Adrenal gland (tissue), 5 donors: ENCODE measurements at regions not wholly inside any gene's neighbourhood (a gene's known extent, or its start where the extent isn't known, plus 50 kb on each side); places are given as distances from the start of the nearest gene placed in this dataset.

Source experiments
- CTCF ChIP-seq, 6 experiments: fragments of 450-650 bp in 4 of 6; fragments of 200-600 bp in 2 of 6; sonication (generic) in 1 of 6; IDR thresholded peaks; 1 replicate in 5 of 6; 2 replicates in 1 of 6; pipeline versions ENCODE4 v1.5.1 to v1.8.0; 2016 to 2021; ENCODE audit warnings: antibody characterized with exemption in 6 of 6, mild to moderate bottlenecking in 2 of 6, moderate library complexity in 1 of 6
- POLR2A ChIP-seq, 2 donors: fragments of 450-650 bp; IDR thresholded peaks; one replicate each; pipeline ENCODE4 v1.6.1; 2017; ENCODE audit warnings: antibody characterized with exemption in 2 of 2, mild to moderate bottlenecking in 2 of 2, moderate library complexity in 1 of 2
- donor health status: DM: no; HTN: no; CAD: no.

- TF ChIP-seq CTCF (IDR thresholded peaks at IDR 0.05): no peak
- no peak for TF ChIP-seq POLR2A (IDR thresholded peaks at IDR 0.05)
Observed at GRCh38 chr4:145404761-145405160, 76.9 kb upstream of the SMAD1 start.
